Endothelial cell of umbilical vein (primary cell): ENCODE measurements at regions not wholly inside any gene's neighbourhood (a gene's known extent, or its start where the extent isn't known, plus 50 kb on each side); places are given as distances from the start of the nearest gene placed in this dataset.

Source experiments
- CTCF ChIP-seq, 2 donors: IDR thresholded peaks; 1 replicate in 1 of 2; 2 replicates in 1 of 2; pipeline ENCODE4 v1.5.1; 2011; ENCODE audit warnings: low read length in 2 of 2, mild to moderate bottlenecking in 2 of 2, moderate library complexity in 2 of 2, control low read depth in 1 of 2, inconsistent platforms in 1 of 2, low read depth in 1 of 2; ENCODE audit not compliant: insufficient read depth in 1 of 2; ENCODE audit errors: extremely low read depth in 1 of 2
- EZH2 ChIP-seq: IDR thresholded peaks from 2 replicates; pipeline ENCODE4 v1.6.1; 2012; ENCODE audit warnings: borderline replicate concordance, low read depth, mild to moderate bottlenecking, moderate library complexity, low read length, inconsistent platforms; ENCODE audit not compliant: severe bottlenecking
- FOS ChIP-seq: IDR thresholded peaks from 2 replicates; pipeline ENCODE4 v1.6.1; 2011; ENCODE audit warnings: mild to moderate bottlenecking, low read length, moderate library complexity, borderline replicate concordance; ENCODE audit not compliant: insufficient read depth
- GATA2 ChIP-seq: IDR thresholded peaks from 2 replicates; pipeline ENCODE4 v1.7.0; 2011; ENCODE audit warnings: low read depth, mild to moderate bottlenecking, moderate library complexity, mixed read lengths, low read length; ENCODE audit not compliant: insufficient read length, insufficient read depth
- JUN ChIP-seq: IDR thresholded peaks from 2 replicates; pipeline ENCODE4 v1.6.1; 2011; ENCODE audit warnings: borderline replicate concordance, low read depth; ENCODE audit not compliant: insufficient read length, insufficient read depth
- POLR2A ChIP-seq: IDR thresholded peaks from 2 replicates; pipeline ENCODE4 v1.6.1; 2012; ENCODE audit warnings: low read depth, mild to moderate bottlenecking, control low read depth, low read length
- POLR2AphosphoS5 ChIP-seq: IDR thresholded peaks from 2 replicates; pipeline ENCODE4 v1.6.1; 2012; ENCODE audit warnings: low read depth, mild to moderate bottlenecking, control low read depth, low read length, moderate library complexity; ENCODE audit not compliant: insufficient read depth

- no peak for TF ChIP-seq POLR2A
- no peak for TF ChIP-seq POLR2AphosphoS5
- TF ChIP-seq CTCF (IDR thresholded peaks at IDR 0.05; ENCODE audit: extremely low read depth in 1 of 2, insufficient read depth in 1 of 2, low read depth in 1 of 2, low read length in 2 of 2), result no peak
- no peak for TF ChIP-seq FOS
- no peak for TF ChIP-seq JUN
- no peak for TF ChIP-seq EZH2
- no peak for TF ChIP-seq GATA2
Observed at GRCh38 chr10:107701943-107702342, 537.4 kb upstream of the SORCS1 start.
